K562 (cell line): ENCODE measurements at regions not wholly inside any gene's neighbourhood (a gene's known extent, or its start where the extent isn't known, plus 50 kb on each side); places are given as distances from the start of the nearest gene placed in this dataset.
A peak's percentile ranks its signal among the peaks of the same experiment; 100 is the strongest.

Experiments
- BMI1 ChIP-seq: fragments of 150-350 bp; IDR thresholded peaks from 2 replicates; pipeline ENCODE4 v1.6.1; 2014; ENCODE audit warnings: low read length
- CBFA2T3 ChIP-seq: fragments of 450-650 bp; IDR thresholded peaks from 2 replicates; pipeline ENCODE4 v1.6.1; 2017
- DIDO1 ChIP-seq: fragments of 450-650 bp; IDR thresholded peaks from 2 replicates; pipeline ENCODE4 v1.6.1; 2016; ENCODE audit warnings: low read depth, missing biosample characterization, missing genetic modification characterization
- ESRRA ChIP-seq: fragments of 450-650 bp; IDR thresholded peaks from 2 replicates; pipeline ENCODE4 v1.6.1; 2014; ENCODE audit warnings: low read depth, mild to moderate bottlenecking, moderate library complexity, borderline replicate concordance
- FOXA1 ChIP-seq: fragments of 450-650 bp; IDR thresholded peaks from 2 replicates; pipeline ENCODE4 v1.6.1; 2016; ENCODE audit warnings: mild to moderate bottlenecking, borderline replicate concordance
- GTF2F1 ChIP-seq: IDR thresholded peaks from 2 replicates; pipeline ENCODE4 v1.6.1; 2011; ENCODE audit warnings: low read depth, low read length, improper control_type of control experiment
- NCOR1 ChIP-seq: fragments of 450-650 bp; IDR thresholded peaks from 2 replicates; pipeline ENCODE4 v1.6.1; 2016; ENCODE audit warnings: mild to moderate bottlenecking, moderate library complexity
- PHTF2 ChIP-seq: fragments of 250-450 bp; sonication (Bioruptor Pico); IDR thresholded peaks from 2 replicates; pipeline ENCODE4 v1.5.0; 2021; ENCODE audit warnings: mild to moderate bottlenecking
- POLR3G ChIP-seq: IDR thresholded peaks from 2 replicates; pipeline ENCODE4 v1.6.1; 2011; ENCODE audit not compliant: insufficient read length, insufficient replicate concordance; ENCODE audit errors: extremely low read depth
- PTRF ChIP-seq: fragments of 450-650 bp; IDR thresholded peaks from 2 replicates; pipeline ENCODE4 v1.6.1; 2016; ENCODE audit warnings: mild to moderate bottlenecking, missing genetic modification characterization, missing compliant biosample characterization
- ZNF24 ChIP-seq: fragments of 450-650 bp; IDR thresholded peaks from 2 replicates; pipeline ENCODE4 v1.6.1; 2016
- TF ChIP-seq, protein P1 (sequence below): fragments of 250-450 bp; sonication (Bioruptor Pico); IDR thresholded peaks from 2 replicates; pipeline ENCODE4 v1.5.0; 2022; ENCODE audit warnings: mild to moderate bottlenecking
- TF ChIP-seq, protein P2 (sequence below), 2 experiments: fragments of 450-650 bp; IDR thresholded peaks; 2 replicates each; pipeline ENCODE4 v1.6.1; 2018; ENCODE audit warnings: mild to moderate bottlenecking in 2 of 2, low read depth in 1 of 2; ENCODE audit not compliant: partially characterized antibody in 2 of 2
- TF ChIP-seq, protein P3 (sequence below): IDR thresholded peaks from 2 replicates; pipeline ENCODE4 v1.6.1; 2016; ENCODE audit warnings: missing genetic modification characterization, missing compliant biosample characterization
- TF ChIP-seq, protein P4 (sequence below): sonication (generic); formaldehyde crosslinking; IDR thresholded peaks from 2 replicates; pipeline ENCODE4 v1.8.1; 2023; ENCODE audit warnings: mild to moderate bottlenecking, missing genetic modification reagents
- TF ChIP-seq, protein P5 (sequence below), 2 experiments: IDR thresholded peaks; 2 replicates each; pipeline ENCODE4 v1.6.1; 2012; ENCODE audit warnings: improper control_type of control experiment in 2 of 2, low read depth in 2 of 2, low read length in 2 of 2, borderline replicate concordance in 1 of 2

DNA sequence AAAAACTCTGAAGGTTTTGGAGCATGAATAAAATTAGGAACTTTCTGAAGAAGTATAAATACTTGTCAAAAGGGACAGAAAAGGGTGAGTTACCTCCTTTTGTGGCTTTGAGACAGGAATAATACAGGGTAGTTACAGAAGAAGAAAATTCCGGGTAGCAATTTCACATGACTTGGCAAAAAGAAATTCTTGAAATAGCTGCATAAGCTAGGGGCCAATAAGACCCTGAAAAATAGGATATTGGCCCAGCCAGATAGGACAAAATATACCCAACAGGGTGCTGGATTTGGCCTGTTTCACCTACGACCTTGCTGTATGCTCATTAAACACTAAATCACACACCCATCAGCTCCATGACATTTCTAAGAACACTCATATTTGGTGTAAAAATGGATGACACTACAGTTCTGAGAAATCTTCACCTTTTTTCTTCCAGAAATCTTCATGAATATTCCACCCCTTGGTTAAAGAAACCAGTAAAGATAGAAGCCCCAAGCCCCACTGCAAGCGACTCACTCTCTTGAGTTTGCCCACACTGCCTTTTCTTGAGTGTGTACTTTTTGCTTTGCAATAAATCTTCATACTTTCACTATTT is 362.7 kb downstream of the SEMA3D start (continued):
- TF ChIP-seq, protein P1, sequence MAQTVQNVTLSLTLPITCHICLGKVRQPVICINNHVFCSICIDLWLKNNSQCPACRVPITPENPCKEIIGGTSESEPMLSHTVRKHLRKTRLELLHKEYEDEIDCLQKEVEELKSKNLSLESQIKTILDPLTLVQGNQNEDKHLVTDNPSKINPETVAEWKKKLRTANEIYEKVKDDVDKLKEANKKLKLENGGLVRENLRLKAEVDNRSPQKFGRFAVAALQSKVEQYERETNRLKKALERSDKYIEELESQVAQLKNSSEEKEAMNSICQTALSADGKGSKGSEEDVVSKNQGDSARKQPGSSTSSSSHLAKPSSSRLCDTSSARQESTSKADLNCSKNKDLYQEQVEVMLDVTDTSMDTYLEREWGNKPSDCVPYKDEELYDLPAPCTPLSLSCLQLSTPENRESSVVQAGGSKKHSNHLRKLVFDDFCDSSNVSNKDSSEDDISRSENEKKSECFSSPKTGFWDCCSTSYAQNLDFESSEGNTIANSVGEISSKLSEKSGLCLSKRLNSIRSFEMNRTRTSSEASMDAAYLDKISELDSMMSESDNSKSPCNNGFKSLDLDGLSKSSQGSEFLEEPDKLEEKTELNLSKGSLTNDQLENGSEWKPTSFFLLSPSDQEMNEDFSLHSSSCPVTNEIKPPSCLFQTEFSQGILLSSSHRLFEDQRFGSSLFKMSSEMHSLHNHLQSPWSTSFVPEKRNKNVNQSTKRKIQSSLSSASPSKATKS = no peak
- TF ChIP-seq POLR3G = no peak
- TF ChIP-seq PHTF2 (CRISPR knock-in tag) = no peak
- peak; percentile 47 for TF ChIP-seq CBFA2T3
- TF ChIP-seq, protein P2, sequence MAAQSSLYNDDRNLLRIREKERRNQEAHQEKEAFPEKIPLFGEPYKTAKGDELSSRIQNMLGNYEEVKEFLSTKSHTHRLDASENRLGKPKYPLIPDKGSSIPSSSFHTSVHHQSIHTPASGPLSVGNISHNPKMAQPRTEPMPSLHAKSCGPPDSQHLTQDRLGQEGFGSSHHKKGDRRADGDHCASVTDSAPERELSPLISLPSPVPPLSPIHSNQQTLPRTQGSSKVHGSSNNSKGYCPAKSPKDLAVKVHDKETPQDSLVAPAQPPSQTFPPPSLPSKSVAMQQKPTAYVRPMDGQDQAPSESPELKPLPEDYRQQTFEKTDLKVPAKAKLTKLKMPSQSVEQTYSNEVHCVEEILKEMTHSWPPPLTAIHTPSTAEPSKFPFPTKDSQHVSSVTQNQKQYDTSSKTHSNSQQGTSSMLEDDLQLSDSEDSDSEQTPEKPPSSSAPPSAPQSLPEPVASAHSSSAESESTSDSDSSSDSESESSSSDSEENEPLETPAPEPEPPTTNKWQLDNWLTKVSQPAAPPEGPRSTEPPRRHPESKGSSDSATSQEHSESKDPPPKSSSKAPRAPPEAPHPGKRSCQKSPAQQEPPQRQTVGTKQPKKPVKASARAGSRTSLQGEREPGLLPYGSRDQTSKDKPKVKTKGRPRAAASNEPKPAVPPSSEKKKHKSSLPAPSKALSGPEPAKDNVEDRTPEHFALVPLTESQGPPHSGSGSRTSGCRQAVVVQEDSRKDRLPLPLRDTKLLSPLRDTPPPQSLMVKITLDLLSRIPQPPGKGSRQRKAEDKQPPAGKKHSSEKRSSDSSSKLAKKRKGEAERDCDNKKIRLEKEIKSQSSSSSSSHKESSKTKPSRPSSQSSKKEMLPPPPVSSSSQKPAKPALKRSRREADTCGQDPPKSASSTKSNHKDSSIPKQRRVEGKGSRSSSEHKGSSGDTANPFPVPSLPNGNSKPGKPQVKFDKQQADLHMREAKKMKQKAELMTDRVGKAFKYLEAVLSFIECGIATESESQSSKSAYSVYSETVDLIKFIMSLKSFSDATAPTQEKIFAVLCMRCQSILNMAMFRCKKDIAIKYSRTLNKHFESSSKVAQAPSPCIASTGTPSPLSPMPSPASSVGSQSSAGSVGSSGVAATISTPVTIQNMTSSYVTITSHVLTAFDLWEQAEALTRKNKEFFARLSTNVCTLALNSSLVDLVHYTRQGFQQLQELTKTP (IDR thresholded peaks at IDR 0.05; ENCODE audit: low read depth in 1 of 2, partially characterized antibody in 2 of 2) = no peak
- no peak for TF ChIP-seq DIDO1 (tag)
- no peak for TF ChIP-seq FOXA1
- no peak for TF ChIP-seq PTRF (tag)
- TF ChIP-seq ZNF24 = no peak
- TF ChIP-seq ESRRA = no peak
- TF ChIP-seq NCOR1 = peak; percentile 55; the same call in 1 of the 2 replicates
- TF ChIP-seq GTF2F1 = no peak
- no peak for TF ChIP-seq BMI1
- TF ChIP-seq, protein P3, sequence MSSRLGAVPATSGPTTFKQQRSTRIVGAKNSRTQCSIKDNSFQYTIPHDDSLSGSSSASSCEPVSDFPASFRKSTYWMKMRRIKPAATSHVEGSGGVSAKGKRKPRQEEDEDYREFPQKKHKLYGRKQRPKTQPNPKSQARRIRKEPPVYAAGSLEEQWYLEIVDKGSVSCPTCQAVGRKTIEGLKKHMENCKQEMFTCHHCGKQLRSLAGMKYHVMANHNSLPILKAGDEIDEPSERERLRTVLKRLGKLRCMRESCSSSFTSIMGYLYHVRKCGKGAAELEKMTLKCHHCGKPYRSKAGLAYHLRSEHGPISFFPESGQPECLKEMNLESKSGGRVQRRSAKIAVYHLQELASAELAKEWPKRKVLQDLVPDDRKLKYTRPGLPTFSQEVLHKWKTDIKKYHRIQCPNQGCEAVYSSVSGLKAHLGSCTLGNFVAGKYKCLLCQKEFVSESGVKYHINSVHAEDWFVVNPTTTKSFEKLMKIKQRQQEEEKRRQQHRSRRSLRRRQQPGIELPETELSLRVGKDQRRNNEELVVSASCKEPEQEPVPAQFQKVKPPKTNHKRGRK (tag) = no peak
- TF ChIP-seq, protein P4, sequence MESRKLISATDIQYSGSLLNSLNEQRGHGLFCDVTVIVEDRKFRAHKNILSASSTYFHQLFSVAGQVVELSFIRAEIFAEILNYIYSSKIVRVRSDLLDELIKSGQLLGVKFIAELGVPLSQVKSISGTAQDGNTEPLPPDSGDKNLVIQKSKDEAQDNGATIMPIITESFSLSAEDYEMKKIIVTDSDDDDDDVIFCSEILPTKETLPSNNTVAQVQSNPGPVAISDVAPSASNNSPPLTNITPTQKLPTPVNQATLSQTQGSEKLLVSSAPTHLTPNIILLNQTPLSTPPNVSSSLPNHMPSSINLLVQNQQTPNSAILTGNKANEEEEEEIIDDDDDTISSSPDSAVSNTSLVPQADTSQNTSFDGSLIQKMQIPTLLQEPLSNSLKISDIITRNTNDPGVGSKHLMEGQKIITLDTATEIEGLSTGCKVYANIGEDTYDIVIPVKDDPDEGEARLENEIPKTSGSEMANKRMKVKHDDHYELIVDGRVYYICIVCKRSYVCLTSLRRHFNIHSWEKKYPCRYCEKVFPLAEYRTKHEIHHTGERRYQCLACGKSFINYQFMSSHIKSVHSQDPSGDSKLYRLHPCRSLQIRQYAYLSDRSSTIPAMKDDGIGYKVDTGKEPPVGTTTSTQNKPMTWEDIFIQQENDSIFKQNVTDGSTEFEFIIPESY (CRISPR knock-in tag) = no peak
- TF ChIP-seq, protein P5, sequence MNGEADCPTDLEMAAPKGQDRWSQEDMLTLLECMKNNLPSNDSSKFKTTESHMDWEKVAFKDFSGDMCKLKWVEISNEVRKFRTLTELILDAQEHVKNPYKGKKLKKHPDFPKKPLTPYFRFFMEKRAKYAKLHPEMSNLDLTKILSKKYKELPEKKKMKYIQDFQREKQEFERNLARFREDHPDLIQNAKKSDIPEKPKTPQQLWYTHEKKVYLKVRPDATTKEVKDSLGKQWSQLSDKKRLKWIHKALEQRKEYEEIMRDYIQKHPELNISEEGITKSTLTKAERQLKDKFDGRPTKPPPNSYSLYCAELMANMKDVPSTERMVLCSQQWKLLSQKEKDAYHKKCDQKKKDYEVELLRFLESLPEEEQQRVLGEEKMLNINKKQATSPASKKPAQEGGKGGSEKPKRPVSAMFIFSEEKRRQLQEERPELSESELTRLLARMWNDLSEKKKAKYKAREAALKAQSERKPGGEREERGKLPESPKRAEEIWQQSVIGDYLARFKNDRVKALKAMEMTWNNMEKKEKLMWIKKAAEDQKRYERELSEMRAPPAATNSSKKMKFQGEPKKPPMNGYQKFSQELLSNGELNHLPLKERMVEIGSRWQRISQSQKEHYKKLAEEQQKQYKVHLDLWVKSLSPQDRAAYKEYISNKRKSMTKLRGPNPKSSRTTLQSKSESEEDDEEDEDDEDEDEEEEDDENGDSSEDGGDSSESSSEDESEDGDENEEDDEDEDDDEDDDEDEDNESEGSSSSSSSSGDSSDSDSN (IDR thresholded peaks at IDR 0.05; ENCODE audit: borderline replicate concordance in 1 of 2, low read depth in 2 of 2, low read length in 2 of 2) = no peak
